Natural killer cell (primary cell): ENCODE measurements at regions not wholly inside any gene's neighbourhood (a gene's known extent, or its start where the extent isn't known, plus 50 kb on each side); places are given as distances from the start of the nearest gene placed in this dataset.

ENCODE experiments used
- ATAC-seq, 3 donors: fragments of 150-1000 bp in 2 of 3; fragments of 200-7000 bp in 1 of 3; cut with Tn5 transposase; 1 replicate in 1 of 3; 2 replicates in 2 of 3; pipeline ENCODE4 v1.10.0; 2021; ENCODE audit warnings: mild to moderate bottlenecking in 2 of 3, moderate library complexity in 2 of 3
- DNase-seq, 2 donors: peaks; one replicate each; pipeline versions ENCODE4 v3.0.0 to v3.0.0-alpha.2; 2013 to 2021; ENCODE audit warnings: mixed read lengths in 1 of 2
- H3K27ac ChIP-seq: one replicate; pipeline ENCODE4 v1.5.1; 2013; ENCODE audit warnings: mild to moderate bottlenecking, low read length
- H3K27me3 ChIP-seq: one replicate; pipeline ENCODE4 v1.6.1; 2013; ENCODE audit warnings: low read length; ENCODE audit not compliant: control insufficient read depth, insufficient read depth
- H3K36me3 ChIP-seq: one replicate; pipeline ENCODE4 v1.6.1; 2013; ENCODE audit warnings: low read length; ENCODE audit not compliant: control insufficient read depth, insufficient read depth
- H3K4me1 ChIP-seq: one replicate; pipeline ENCODE4 v1.6.1; 2013; ENCODE audit warnings: low read length; ENCODE audit not compliant: control insufficient read depth, insufficient read depth
- H3K4me3 ChIP-seq: one replicate; pipeline ENCODE4 v1.5.1; 2013; ENCODE audit warnings: low read length
- H3K9me3 ChIP-seq: one replicate; pipeline ENCODE4 v1.6.1; 2013; ENCODE audit warnings: low read length; ENCODE audit not compliant: control insufficient read depth, insufficient read depth
- H3K27ac Mint-ChIP-seq, 2 donors: one replicate each; pipeline ENCODE4 v1.8.0; 2022; ENCODE audit warnings: mild to moderate bottlenecking in 2 of 2, mixed read lengths in 2 of 2, moderate library complexity in 1 of 2
- H3K27me3 Mint-ChIP-seq, 2 donors: one replicate each; pipeline ENCODE4 v1.8.0; 2022; ENCODE audit warnings: low read depth in 2 of 2, mixed read lengths in 2 of 2
- H3K36me3 Mint-ChIP-seq: one replicate; pipeline ENCODE4 v1.8.0; 2022; ENCODE audit warnings: mixed read lengths
- H3K4me1 Mint-ChIP-seq, 2 donors: one replicate each; pipeline ENCODE4 v1.8.0; 2022; ENCODE audit warnings: mixed read lengths in 2 of 2
- H3K4me3 Mint-ChIP-seq: one replicate; pipeline ENCODE4 v1.8.0; 2022; ENCODE audit warnings: mild to moderate bottlenecking, moderate library complexity, mixed read lengths
- H3K9me3 Mint-ChIP-seq, 2 donors: one replicate each; pipeline ENCODE4 v1.8.0; 2022; ENCODE audit warnings: mixed read lengths in 2 of 2
- WGBS: methylation state at CpG from one replicate; pipeline ENCODE4 v1.1.7; 2013; ENCODE audit warnings: missing lambda C conversion rate; ENCODE audit not compliant: insufficient coverage; 5-methylcytosine and 5-hydroxymethylcytosine counted together
- intact Hi-C: fragments of 100-400 bp; cut with micrococcal nuclease; formaldehyde crosslinking; loops from one replicate; pipeline ENCODE4 v1.14.2; 2022
- TF ChIP-seq, protein P1 (sequence below): fragments of 200-600 bp; IDR thresholded peaks from one replicate; pipeline ENCODE4 v1.8.0; 2022; ENCODE audit warnings: antibody characterized with exemption

DNA sequence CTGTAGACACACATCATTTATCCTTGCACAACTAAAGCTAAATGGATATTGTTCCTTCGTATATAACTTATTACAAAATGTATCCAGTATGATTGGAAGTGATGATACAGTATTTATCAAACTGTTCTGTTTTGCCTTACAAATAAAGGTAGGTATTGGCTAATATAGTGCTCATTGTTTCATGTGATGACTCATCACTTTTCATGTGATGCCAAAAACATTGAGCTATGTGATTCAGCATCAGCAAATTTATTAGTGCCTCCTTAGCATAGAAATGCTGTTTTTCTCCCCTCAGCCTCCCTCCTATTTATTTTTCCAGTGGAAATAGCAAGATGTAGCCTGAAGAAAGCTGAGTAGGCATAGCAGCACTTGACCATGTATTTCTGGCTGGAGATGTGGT, 228.6 kb upstream of the LYPLAL1 start:
- intact Hi-C loops, result no loop called here
- Mint-ChIP-seq H3K4me3 (no peak overlapping the region), H3K27ac (no peak overlapping the region), H3K4me1 (no peaks in the 10 kb centered on the region), H3K36me3 (no peaks in the 10 kb centered on the region), H3K9me3 (peaks cover 7 to 11% of the 10 kb centered on the region in 2 donors), H3K27me3 (no peaks in the 10 kb centered on the region)
- DNase-seq (no peak), ATAC-seq (no peak)
- no peak overlapping the region for H3K27ac ChIP-seq
- H3K27me3 ChIP-seq, result no peaks in the 10 kb centered on the region
- H3K4me1 ChIP-seq, result no peaks in the 10 kb centered on the region
- H3K4me3 ChIP-seq, result no peak overlapping the region
- TF ChIP-seq, protein P1, sequence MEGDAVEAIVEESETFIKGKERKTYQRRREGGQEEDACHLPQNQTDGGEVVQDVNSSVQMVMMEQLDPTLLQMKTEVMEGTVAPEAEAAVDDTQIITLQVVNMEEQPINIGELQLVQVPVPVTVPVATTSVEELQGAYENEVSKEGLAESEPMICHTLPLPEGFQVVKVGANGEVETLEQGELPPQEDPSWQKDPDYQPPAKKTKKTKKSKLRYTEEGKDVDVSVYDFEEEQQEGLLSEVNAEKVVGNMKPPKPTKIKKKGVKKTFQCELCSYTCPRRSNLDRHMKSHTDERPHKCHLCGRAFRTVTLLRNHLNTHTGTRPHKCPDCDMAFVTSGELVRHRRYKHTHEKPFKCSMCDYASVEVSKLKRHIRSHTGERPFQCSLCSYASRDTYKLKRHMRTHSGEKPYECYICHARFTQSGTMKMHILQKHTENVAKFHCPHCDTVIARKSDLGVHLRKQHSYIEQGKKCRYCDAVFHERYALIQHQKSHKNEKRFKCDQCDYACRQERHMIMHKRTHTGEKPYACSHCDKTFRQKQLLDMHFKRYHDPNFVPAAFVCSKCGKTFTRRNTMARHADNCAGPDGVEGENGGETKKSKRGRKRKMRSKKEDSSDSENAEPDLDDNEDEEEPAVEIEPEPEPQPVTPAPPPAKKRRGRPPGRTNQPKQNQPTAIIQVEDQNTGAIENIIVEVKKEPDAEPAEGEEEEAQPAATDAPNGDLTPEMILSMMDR, result no peak
- no peaks in the 10 kb centered on the region for H3K9me3 ChIP-seq
- H3K36me3 ChIP-seq, result no peaks in the 10 kb centered on the region
- no CpG with 5 or more reads among the region's 1 CpG for WGBS

DNA sequence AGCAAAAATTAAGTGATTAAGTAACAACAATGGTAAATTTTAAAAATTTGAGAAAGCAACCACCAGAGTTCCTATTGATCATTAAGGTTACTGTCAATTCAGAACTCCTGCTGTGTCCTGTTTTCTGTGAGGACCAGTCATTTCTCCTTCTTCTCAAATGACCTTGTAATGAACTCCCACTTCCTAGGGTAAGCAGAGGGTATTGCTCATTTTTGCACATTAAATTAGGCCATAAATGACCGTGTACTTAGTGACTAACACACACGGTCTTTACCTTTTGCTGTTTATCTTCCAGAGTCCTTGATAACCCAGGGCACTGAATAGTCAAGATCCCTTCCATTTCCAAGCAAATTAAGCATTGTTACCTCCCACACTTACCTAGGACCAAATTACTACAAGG, 227.5 kb upstream of the LYPLAL1 start:
- Mint-ChIP-seq H3K9me3 (peaks cover 9 to 14% of the 10 kb centered on the region in 2 donors), H3K4me1 (no peaks in the 10 kb centered on the region), H3K27me3 (no peaks in the 10 kb centered on the region), H3K4me3 (no peak overlapping the region), H3K36me3 (no peaks in the 10 kb centered on the region), H3K27ac (no peak overlapping the region)
- no peak for DNase-seq
- Histone ChIP-seq H3K27ac (no peak overlapping the region), H3K4me3 (no peak overlapping the region), H3K27me3 (no peaks in the 10 kb centered on the region), H3K4me1 (no peaks in the 10 kb centered on the region), H3K36me3 (no peaks in the 10 kb centered on the region), H3K9me3 (no peaks in the 10 kb centered on the region)
- TF ChIP-seq, protein P1, result no peak
- WGBS, result 82% methylated on average over 2 of the region's 2 CpGs
- intact Hi-C loops, result no loop called here
- ATAC-seq, result no peak

DNA sequence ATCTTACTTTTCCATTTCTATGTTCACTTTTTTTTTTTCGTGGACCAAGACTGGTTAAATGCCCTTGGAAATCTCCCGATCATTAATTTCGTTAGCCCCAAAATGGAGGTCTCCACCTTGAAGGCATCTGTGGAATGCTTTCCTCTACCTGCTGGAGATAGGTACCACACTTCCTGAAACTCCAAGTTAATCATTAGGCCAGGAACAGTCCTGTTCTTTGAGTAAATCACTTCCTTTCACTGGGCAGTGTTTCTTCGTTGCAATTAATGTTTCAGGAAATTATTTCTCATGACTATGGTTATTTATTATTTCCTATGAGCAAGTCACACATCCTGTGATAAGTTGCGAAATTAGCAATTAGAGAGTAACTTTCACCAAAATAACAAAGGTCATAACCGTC, 225.2 kb upstream of the LYPLAL1 start:
- TF ChIP-seq, protein P1, result no peak
- no peaks in the 10 kb centered on the region for H3K27me3 ChIP-seq
- H3K9me3 ChIP-seq, result no peaks in the 10 kb centered on the region
- Mint-ChIP-seq H3K4me1 (no peaks in the 10 kb centered on the region), H3K27ac (no peak overlapping the region), H3K4me3 (no peak overlapping the region), H3K9me3 (peaks cover 7 to 11% of the 10 kb centered on the region in 2 donors), H3K36me3 (no peaks in the 10 kb centered on the region), H3K27me3 (no peaks in the 10 kb centered on the region)
- no peak overlapping the region for H3K4me3 ChIP-seq
- ATAC-seq, result no peak
- no peak for DNase-seq
- no peak overlapping the region for H3K27ac ChIP-seq
- intact Hi-C loops, result no loop called here
- no peaks in the 10 kb centered on the region for H3K36me3 ChIP-seq
- H3K4me1 ChIP-seq, result no peaks in the 10 kb centered on the region
- 83% methylated on average over 5 of the region's 6 CpGs for WGBS

DNA sequence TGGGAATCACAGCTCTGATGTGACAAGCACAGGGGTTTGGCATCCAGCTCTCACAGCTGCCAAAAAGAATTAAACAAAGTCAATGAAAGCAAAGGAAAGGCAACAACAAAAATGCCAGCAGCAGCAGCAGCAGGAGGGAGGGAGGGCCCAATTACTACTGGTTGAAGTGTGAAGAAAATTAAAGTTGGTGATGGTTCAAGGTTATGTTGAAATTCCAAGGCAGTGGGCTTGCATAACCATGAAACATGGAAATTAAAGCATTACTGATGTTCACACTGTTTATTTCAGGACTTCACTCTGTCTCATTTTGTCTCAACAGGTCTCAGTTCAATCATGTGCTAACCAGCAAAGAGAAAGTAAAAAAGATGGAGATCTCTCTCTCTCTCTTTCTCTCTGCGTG, 220.3 kb upstream of the LYPLAL1 start:
- H3K4me3 Mint-ChIP-seq, result no peak overlapping the region
- peaks cover 5 to 8% of the 10 kb centered on the region in 2 donors for H3K9me3 Mint-ChIP-seq
- WGBS, result no CpG with 5 or more reads among the region's 1 CpG
- Histone ChIP-seq H3K36me3 (no peaks in the 10 kb centered on the region), H3K4me3 (no peak overlapping the region), H3K4me1 (no peaks in the 10 kb centered on the region), H3K27me3 (no peaks in the 10 kb centered on the region), H3K9me3 (no peaks in the 10 kb centered on the region), H3K27ac (no peak overlapping the region)
- H3K36me3 Mint-ChIP-seq, result no peaks in the 10 kb centered on the region
- no peaks in the 10 kb centered on the region for H3K27me3 Mint-ChIP-seq
- ATAC-seq (no peak), DNase-seq (no peak)
- no peaks in the 10 kb centered on the region for H3K4me1 Mint-ChIP-seq
- no peak overlapping the region for H3K27ac Mint-ChIP-seq
- intact Hi-C loops, result no loop called here
- TF ChIP-seq, protein P1, result no peak
